ENCODE measurements at regions not wholly inside any gene's neighbourhood (a gene's known extent, or its start where the extent isn't known, plus 50 kb on each side); places are given as distances from the start of the nearest gene placed in this dataset.
"Not testable (repeated sequence)": the region's sequence is repeated elsewhere in the genome, so short reads cannot be mapped to it uniquely, and the experiment has no call there.

DNA sequence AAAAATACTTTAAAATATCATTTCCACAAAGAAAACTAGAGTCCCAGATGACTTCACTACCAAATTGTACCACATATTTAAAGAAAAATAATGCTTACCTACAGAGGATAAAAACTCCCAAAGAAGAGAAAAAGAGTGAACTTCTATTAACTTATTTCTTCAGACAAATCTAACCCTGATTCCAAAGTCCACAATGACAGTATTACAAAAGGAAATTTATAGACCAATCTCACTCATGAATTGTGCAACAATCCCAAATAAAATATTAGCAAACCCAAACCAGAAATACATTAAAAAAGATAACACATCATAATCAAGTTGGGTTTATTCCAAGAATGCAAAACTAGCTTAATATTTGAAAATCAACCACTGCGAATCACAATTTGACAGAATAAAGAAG lies 161.4 kb upstream of the GALNT2 start:
- H3K27ac ChIP-seq, result no peak overlapping the region
- in situ Hi-C loops (cut with MboI; ENCODE audit: low pct_ligation_motif_present in 1 of 4, low pct_unique_long_range_greater_than_20kb in 1 of 4, low sequenced_read_pairs in 3 of 4), result no loop called here
- H3K27me3 ChIP-seq, result no peaks in the 10 kb centered on the region
- intact Hi-C loops (cut with DNase I; ENCODE audit: low total_unique reads), result no loop called here
- H3K4me1 ChIP-seq, result no peaks in the 10 kb centered on the region
- TF ChIP-seq, protein P1, sequence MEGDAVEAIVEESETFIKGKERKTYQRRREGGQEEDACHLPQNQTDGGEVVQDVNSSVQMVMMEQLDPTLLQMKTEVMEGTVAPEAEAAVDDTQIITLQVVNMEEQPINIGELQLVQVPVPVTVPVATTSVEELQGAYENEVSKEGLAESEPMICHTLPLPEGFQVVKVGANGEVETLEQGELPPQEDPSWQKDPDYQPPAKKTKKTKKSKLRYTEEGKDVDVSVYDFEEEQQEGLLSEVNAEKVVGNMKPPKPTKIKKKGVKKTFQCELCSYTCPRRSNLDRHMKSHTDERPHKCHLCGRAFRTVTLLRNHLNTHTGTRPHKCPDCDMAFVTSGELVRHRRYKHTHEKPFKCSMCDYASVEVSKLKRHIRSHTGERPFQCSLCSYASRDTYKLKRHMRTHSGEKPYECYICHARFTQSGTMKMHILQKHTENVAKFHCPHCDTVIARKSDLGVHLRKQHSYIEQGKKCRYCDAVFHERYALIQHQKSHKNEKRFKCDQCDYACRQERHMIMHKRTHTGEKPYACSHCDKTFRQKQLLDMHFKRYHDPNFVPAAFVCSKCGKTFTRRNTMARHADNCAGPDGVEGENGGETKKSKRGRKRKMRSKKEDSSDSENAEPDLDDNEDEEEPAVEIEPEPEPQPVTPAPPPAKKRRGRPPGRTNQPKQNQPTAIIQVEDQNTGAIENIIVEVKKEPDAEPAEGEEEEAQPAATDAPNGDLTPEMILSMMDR (IDR thresholded peaks at IDR 0.05), result no peak
- no peak for TF ChIP-seq POLR2A (IDR thresholded peaks at IDR 0.05)
- no peak for TF ChIP-seq EP300 (IDR thresholded peaks at IDR 0.05; ENCODE audit: low read depth)
- no peak for TF ChIP-seq POLR2AphosphoS5 (IDR thresholded peaks at IDR 0.05)
- no peak for DNase-seq
- 79 to 84% methylated on average over 1 of the region's 1 CpG for WGBS, 2 donors (ENCODE audit: low coverage in 1 of 2)
- H3K4me3 ChIP-seq, result no peak overlapping the region
- H3K36me3 ChIP-seq, result no peaks in the 10 kb centered on the region
- no peaks in the 10 kb centered on the region for H3K9me3 ChIP-seq

DNA sequence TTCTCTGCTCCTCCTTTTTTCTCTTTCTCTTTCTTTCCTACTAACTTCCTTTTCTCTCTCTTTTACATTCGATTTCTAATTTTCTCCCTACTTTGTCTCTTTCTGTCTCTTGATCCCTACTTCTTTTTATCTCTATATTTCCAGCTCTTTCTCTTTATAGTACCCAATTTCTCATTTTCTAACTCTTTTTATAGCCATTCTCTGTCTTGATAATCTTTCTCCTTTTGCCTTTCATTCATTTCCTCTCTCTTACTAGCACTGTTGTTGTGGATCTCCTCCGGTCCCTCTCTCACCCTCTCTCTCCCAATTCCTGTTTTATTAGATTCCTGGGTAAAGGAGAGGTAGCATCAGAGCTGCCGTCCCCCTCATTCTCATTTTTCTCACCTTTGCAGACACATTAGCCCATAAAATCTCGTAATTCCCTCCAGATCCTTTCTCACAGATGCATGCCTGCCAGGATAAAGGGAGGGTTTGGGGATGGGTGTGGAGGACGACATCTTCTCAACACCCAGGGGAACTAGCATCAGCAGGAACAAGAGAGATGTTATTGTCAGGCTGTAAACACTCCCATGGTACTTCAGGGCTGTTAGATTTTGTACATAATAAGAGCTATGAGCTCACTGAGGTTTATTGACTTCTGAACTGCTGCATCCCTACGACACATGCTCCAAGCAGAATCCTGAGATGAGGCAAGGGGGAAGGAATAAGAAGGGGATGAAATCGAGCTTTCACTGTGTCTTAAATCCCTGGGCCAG lies 159.0 kb upstream of the GALNT2 start:
- no peaks in the 10 kb centered on the region for H3K36me3 ChIP-seq
- intact Hi-C loops (cut with DNase I; ENCODE audit: low total_unique reads), result no loop called here
- in situ Hi-C loops (cut with MboI; ENCODE audit: low pct_ligation_motif_present in 1 of 4, low pct_unique_long_range_greater_than_20kb in 1 of 4, low sequenced_read_pairs in 3 of 4), result no loop called here
- H3K9me3 ChIP-seq, result no peaks in the 10 kb centered on the region
- no peaks in the 10 kb centered on the region for H3K27me3 ChIP-seq
- no peak for DNase-seq
- WGBS, 2 donors (ENCODE audit: low coverage in 1 of 2), result 27 to 30% methylated on average over 5 to 7 of the region's 7 CpGs
- TF ChIP-seq POLR2AphosphoS5 (IDR thresholded peaks at IDR 0.05) (no peak), EP300 (IDR thresholded peaks at IDR 0.05; ENCODE audit: low read depth) (no peak), POLR2A (IDR thresholded peaks at IDR 0.05) (no peak)
- TF ChIP-seq, protein P1 (IDR thresholded peaks at IDR 0.05), result no peak
- H3K4me3 ChIP-seq, result no peak overlapping the region
- H3K4me1 ChIP-seq, result no peaks in the 10 kb centered on the region
- no peak overlapping the region for H3K27ac ChIP-seq

DNA sequence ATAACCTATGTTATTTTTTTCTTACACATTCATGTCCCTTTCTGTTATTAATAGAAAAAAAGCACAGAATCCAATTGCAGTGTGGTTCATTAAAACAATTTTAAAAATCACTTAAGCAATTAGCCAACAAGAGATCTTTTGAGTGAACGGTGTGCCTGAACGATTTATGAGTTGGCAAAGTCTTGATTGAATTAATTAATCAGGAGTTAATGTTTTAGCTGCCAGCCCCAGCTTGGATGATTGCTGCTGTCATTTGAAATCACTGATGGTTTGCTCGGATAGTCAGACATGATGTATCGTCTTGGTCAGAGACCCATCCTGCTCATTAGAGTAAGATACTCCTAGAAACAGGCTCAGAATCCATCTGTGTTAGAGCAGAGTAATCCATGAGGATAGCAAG lies 158.3 kb upstream of the GALNT2 start:
- in situ Hi-C loops (cut with MboI; ENCODE audit: low pct_ligation_motif_present in 1 of 4, low pct_unique_long_range_greater_than_20kb in 1 of 4, low sequenced_read_pairs in 3 of 4), result no loop called here
- H3K4me3 ChIP-seq, result no peak overlapping the region
- no peaks in the 10 kb centered on the region for H3K27me3 ChIP-seq
- TF ChIP-seq POLR2A (IDR thresholded peaks at IDR 0.05) (no peak), EP300 (IDR thresholded peaks at IDR 0.05; ENCODE audit: low read depth) (no peak), POLR2AphosphoS5 (IDR thresholded peaks at IDR 0.05) (no peak)
- TF ChIP-seq, protein P1 (IDR thresholded peaks at IDR 0.05), result no peak
- H3K9me3 ChIP-seq, result no peaks in the 10 kb centered on the region
- H3K36me3 ChIP-seq, result no peaks in the 10 kb centered on the region
- 87% methylated on average over 3 to 4 of the region's 4 CpGs for WGBS, 2 donors (ENCODE audit: low coverage in 1 of 2)
- no peak for DNase-seq
- H3K4me1 ChIP-seq, result no peaks in the 10 kb centered on the region
- no peak overlapping the region for H3K27ac ChIP-seq
- intact Hi-C loops (cut with DNase I; ENCODE audit: low total_unique reads), result no loop called here

DNA sequence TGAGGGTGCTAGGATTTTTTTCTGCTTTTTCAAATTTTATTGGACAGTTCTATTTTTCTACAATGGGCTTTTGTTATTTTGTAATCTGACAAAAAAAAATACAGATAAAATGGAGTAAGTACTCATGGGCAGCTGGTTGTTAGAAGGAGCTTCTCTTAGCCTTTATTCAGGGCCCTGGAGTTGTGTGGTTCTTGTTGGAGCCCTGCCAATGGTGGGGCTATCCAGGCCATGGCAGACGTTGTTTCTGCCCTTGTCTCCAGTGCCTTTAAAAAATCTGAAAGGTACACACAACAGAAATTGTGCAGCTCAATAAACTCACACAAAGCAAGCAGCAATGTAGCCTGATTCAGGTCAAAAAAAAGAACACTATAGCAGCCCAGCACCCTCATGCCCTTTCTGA lies 153.5 kb upstream of the GALNT2 start:
- TF ChIP-seq EP300 (IDR thresholded peaks at IDR 0.05; ENCODE audit: low read depth) (no peak), POLR2A (IDR thresholded peaks at IDR 0.05) (no peak)
- TF ChIP-seq, protein P1 (IDR thresholded peaks at IDR 0.05), result no peak
- no peak for DNase-seq
- WGBS, 2 donors (ENCODE audit: low coverage in 1 of 2), result 8 to 13% methylated on average over 1 of the region's 1 CpG
- Histone ChIP-seq H3K9me3 (no peaks in the 10 kb centered on the region), H3K4me1 (no peaks in the 10 kb centered on the region), H3K4me3 (no peak overlapping the region), H3K27ac (no peak overlapping the region), H3K36me3 (no peaks in the 10 kb centered on the region), H3K27me3 (no peaks in the 10 kb centered on the region)
- in situ Hi-C loops (cut with MboI; ENCODE audit: low pct_ligation_motif_present in 1 of 4, low pct_unique_long_range_greater_than_20kb in 1 of 4, low sequenced_read_pairs in 3 of 4), result no loop called here
- intact Hi-C loops (cut with DNase I; ENCODE audit: low total_unique reads), result no loop called here

DNA sequence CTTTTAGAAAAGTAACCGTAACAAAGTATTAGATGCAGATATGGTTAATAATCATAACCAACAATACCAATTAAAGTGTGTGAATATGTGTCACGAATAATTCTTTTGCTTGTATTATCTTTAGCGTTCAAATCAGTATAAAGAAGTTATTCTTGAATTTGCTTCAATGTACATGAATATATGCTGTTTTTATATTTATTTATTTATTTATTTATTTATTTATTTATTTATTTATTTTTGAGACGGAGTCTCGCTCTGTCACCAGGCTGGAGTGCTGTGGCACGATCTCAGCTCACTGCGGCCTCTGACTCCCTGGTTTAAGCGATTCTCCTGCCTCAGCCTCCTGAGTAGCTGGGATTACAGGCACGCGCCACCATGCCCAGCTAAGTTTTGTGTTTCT lies 147.6 kb upstream of the GALNT2 start:
- in situ Hi-C loops (cut with MboI; ENCODE audit: low pct_ligation_motif_present in 1 of 4, low pct_unique_long_range_greater_than_20kb in 1 of 4, low sequenced_read_pairs in 3 of 4); intact Hi-C loops (cut with DNase I; ENCODE audit: low total_unique reads); H3K9me3 ChIP-seq; H3K36me3 ChIP-seq; H3K4me3 ChIP-seq; H3K27me3 ChIP-seq; H3K4me1 ChIP-seq; H3K27ac ChIP-seq; DNase-seq: not testable (repeated sequence)
- 95 to 97% methylated on average over 3 to 10 of the region's 10 CpGs for WGBS, 2 donors (ENCODE audit: low coverage in 1 of 2)
